NT2/D1 (cell line): ENCODE measurements at regions not wholly inside any gene's neighbourhood (a gene's known extent, or its start where the extent isn't known, plus 50 kb on each side); places are given as distances from the start of the nearest gene placed in this dataset.

Experiments used
- SUZ12 ChIP-seq: IDR thresholded peaks from 2 replicates; pipeline ENCODE4 v1.6.1; 2011; ENCODE audit not compliant: insufficient read length, insufficient read depth; ENCODE audit errors: extremely low read depth
- ZNF274 ChIP-seq: IDR thresholded peaks from 2 replicates; pipeline ENCODE4 v1.6.1; 2011; ENCODE audit warnings: mild to moderate bottlenecking, low read depth, low read length

GRCh38 chr5:21398511-21398910, 1410.5 kb upstream of the CDH18 start:
- TF ChIP-seq ZNF274, result no peak
- TF ChIP-seq SUZ12, result no peak
